GM19397 (cell line): ENCODE measurements at regions not wholly inside any gene's neighbourhood (a gene's known extent, or its start where the extent isn't known, plus 50 kb on each side); places are given as distances from the start of the nearest gene placed in this dataset.

Source experiments
- ATAC-seq: cut with Tn5 transposase; IDR thresholded peaks from one replicate; pipeline ENCODE4 v1.9.1; 2021; ENCODE audit warnings: mild to moderate bottlenecking, moderate library complexity; ENCODE audit not compliant: unreplicated experiment

- no peak for ATAC-seq
Measured at GRCh38 chr4:84441758-84442377, 57.2 kb downstream of the NKX6-1 start.

DNA sequence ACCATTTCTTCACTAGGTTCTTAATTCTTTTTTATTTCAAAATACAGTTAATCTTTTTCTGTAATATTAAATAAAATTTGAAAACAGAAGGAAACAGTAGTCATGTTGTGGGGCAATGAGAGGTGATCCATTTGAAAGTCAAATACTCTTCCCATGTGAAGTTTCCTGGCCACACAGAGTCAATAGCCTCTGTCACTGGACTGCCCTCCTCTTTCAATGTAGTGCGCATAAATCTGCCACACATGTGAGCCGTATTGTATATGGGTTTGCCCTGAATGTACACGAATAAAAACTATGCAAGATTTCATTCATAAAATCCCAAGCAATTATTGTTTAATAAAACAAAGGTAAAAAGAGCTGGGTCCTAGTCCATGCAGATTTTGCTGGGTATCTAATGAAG, 59.1 kb downstream of the NKX6-1 start:
- ATAC-seq: no peak

DNA sequence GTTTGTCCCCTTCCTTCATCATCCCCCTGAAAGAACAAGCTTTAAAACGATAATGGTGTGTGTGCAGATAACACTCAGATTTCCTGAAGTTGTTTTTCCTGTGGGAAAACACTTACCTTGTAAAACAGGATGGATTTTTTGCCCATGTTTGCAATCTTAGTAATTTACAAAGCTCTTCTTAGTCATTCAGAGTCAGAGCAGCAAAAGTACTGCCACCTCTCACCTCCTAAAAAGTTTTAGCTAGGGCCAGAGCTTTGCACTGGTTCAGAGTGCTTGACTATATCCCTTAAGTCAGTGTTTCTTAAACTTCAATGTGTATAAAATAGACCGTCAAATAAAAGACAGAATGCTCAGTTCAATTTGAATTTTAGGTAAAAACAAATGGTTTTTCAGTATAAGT, 62.3 kb downstream of the NKX6-1 start:
- ATAC-seq: no peak

- no peak for ATAC-seq
Measured at GRCh38 chr4:84434344-84434743, 64.7 kb downstream of the NKX6-1 start.

GRCh38 chr4:84433633-84434222, 65.4 kb downstream of the NKX6-1 start:
- no peak for ATAC-seq

- no peak for ATAC-seq
Measured at GRCh38 chr4:84432713-84433112, 66.4 kb downstream of the NKX6-1 start.

GRCh38 chr4:84420608-84421007, 78.5 kb downstream of the NKX6-1 start:
- ATAC-seq: no peak

DNA sequence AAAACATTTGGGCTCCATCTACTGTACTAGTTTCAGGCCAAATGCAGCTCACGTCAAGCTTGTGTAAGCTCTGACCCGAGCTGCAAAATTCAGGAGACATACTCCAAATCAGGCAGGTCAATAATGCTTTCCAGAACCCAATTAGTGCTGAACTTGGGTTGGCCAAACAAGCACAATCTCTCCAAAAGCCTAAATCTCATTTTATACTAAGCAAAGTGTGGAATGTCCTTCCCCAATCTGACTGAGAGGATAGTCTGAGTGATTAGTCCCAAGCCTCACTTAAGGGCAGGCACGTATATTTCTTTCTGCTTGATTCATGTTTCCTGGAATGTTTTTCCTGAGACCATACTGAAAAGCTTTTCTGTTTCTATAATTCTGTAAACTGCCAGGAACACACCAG, 79.9 kb downstream of the NKX6-1 start:
- no peak for ATAC-seq

GRCh38 chr4:84417997-84418709, 80.9 kb downstream of the NKX6-1 start:
- no peak for ATAC-seq

- no peak for ATAC-seq
Measured at GRCh38 chr4:84413976-84414375, 85.1 kb downstream of the NKX6-1 start.

DNA sequence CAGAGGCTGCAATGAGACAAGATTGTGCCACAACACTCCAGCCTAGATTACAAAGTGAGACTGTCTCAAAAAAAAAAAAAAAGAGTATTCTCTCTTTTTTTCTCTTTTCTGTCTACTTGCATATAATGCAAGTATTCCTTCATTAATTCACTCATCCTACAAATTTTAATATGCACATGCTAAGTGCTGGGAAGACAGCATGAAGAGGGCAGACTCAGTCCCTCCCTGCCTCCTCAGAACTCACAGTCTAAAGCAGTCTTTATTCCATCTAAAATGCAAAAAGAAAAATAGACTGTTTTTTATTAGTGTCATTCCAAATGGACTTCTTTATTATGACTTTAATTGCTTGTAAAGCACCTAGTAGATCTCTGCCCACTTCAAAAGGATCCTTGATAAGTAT, 85.6 kb downstream of the NKX6-1 start:
- no peak for ATAC-seq

- no peak for ATAC-seq
Measured at GRCh38 chr4:84412062-84412461, 87.0 kb downstream of the NKX6-1 start.

GRCh38 chr4:84407554-84408407, 91.3 kb downstream of the NKX6-1 start:
- no peak for ATAC-seq

- no peak for ATAC-seq
Measured at GRCh38 chr4:84403656-84404055, 95.4 kb downstream of the NKX6-1 start.

DNA sequence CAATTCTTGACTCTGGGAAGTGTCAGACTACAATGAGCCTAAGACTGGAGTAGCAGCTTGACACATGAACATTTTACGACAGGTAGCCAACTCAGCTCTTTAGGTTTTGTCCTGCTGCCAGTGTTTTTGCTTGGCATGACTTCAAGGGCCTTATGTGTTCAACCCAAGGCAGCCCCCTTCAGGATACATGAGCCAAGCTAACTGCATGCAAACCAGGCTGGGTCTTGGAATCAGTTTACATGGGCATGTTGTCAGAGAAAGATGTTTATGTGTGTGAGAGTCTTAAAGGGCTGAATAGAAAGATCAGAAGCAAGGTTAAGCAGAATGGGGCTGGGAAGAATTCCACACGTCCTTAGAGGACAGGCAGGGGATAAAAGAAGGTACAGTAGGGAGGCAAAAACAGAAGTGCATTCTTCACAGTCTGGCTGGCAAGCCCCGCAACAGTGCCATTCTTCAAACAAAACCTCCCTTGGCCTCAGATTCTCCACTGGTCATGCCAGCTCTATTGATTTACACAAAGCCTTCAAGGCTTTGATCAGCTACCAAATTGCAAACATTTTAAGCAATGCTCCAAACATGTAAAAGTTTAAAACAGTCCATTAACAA, 97.3 kb downstream of the NKX6-1 start:
- ATAC-seq: no peak

- no peak for ATAC-seq
Measured at GRCh38 chr4:84394386-84394785, 104.7 kb downstream of the NKX6-1 start.

DNA sequence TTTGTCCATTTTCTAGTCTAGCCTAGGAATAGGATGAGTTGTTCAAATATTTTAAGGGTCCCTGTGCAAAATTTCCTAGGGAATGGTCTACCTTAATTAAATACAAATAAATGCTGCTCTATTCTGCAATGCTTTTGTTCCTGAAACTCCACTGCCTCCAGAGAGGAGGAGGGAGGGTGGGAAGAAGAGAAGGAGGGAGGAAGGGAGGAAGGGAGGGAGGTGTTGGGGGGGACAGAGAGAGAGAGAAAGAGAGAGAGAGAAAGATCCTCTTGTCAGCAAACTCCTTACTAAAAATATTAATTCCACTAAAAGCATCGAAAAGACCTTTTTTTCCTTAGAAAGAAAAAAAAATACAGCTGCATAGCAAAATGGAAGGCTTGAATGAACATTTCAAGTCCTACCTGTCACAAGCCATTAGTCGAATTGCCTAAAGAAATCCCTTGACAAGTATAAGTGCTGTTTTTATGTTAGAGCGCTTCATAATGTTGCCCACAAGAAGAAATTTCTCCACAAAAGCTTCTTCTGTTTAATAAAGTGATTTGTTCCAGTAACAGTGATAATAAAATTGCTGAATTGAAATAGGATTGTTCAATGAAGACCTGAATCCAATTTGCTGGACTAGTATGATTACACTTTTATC, 106.0 kb downstream of the NKX6-1 start:
- no peak for ATAC-seq

- no peak for ATAC-seq
Measured at GRCh38 chr4:84389406-84389805, 109.7 kb downstream of the NKX6-1 start.

DNA sequence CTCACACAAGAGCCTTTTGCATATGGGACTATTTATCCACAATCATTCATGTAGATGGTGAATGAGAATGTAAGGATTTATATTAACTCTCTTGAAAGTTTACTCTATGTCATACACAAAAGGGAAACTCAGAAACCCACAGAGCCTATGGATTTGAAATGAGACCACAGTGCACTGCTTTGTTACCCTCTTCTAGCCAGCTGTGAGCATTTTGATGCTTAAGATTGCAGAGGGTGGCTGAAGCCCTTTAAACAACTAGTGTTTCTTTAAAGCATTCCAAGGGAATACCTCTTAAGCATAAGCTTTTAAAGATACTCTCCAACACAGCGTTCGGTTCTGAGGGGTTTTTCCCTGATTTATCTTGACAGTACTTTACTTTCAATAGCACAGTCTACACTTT, 113.9 kb downstream of the NKX6-1 start:
- ATAC-seq: no peak

DNA sequence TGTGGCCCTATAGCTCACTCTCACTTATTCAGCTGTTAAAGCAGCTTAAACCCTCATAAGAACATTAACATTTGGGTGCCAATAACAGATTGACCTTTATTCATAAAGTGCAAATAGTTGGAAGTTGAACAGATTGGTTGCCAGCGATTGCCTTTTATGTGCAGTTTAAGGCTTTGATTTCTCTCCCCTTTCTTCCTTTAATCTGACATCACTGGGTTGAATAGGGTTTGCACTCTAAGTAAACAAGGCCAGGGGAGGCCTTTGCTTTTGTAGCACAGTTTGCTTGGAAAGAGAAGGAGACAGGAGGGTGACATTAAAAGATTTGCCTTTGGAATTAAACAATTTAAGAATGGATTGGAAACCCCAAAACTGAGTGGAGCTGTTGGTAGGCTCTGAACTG, 114.3 kb downstream of the NKX6-1 start:
- ATAC-seq: no peak

- ATAC-seq: no peak
Measured at GRCh38 chr4:84381759-84382158, 117.3 kb downstream of the NKX6-1 start.
